K562 (cell line): ENCODE measurements at regions not wholly inside any gene's neighbourhood (a gene's known extent, or its start where the extent isn't known, plus 50 kb on each side); places are given as distances from the start of the nearest gene placed in this dataset.

Experiments used
- ATF1 ChIP-seq, 2 experiments: fragments of 450-650 bp in 1 of 2; IDR thresholded peaks; 2 replicates each; pipeline ENCODE4 v1.6.1; 2016; ENCODE audit warnings: missing compliant biosample characterization in 1 of 2, missing genetic modification characterization in 1 of 2
- CBFB ChIP-seq: sonication (generic); formaldehyde crosslinking; IDR thresholded peaks from 2 replicates; pipeline ENCODE4 v1.4.0; 2020; ENCODE audit warnings: mild to moderate bottlenecking, missing genetic modification reagents
- CEBPG ChIP-seq, 3 experiments: fragments of 200-800 bp in 1 of 3; sonication (Bioruptor generic) in 1 of 3; sonication (generic) in 1 of 3; formaldehyde crosslinking in 1 of 3; IDR thresholded peaks in 2 of 3; conservative IDR thresholded peaks in 1 of 3; 2 replicates each; pipeline versions ENCODE4 v1.6.1 to v1.8.0; 2016 to 2022; ENCODE audit warnings: missing compliant biosample characterization in 2 of 3, missing genetic modification characterization in 2 of 3, mild to moderate bottlenecking in 1 of 3, missing genetic modification reagents in 1 of 3
- HOXB6 ChIP-seq: fragments of 250-450 bp; sonication (Bioruptor Pico); IDR thresholded peaks from 2 replicates; pipeline ENCODE4 v1.5.1; 2022; ENCODE audit warnings: mild to moderate bottlenecking, borderline replicate concordance
- POLR3G ChIP-seq: IDR thresholded peaks from 2 replicates; pipeline ENCODE4 v1.6.1; 2011; ENCODE audit not compliant: insufficient read length, insufficient replicate concordance; ENCODE audit errors: extremely low read depth
- RFX1 ChIP-seq: fragments of 450-650 bp; IDR thresholded peaks from 2 replicates; pipeline ENCODE4 v1.6.1; 2016; ENCODE audit warnings: mild to moderate bottlenecking, moderate library complexity
- TOE1 ChIP-seq, 2 experiments: fragments of 450-650 bp in 1 of 2; sonication (generic) in 1 of 2; formaldehyde crosslinking in 1 of 2; IDR thresholded peaks; 2 replicates each; pipeline versions ENCODE4 v1.7.1 to v1.8.0; 2016 to 2022; ENCODE audit warnings: borderline replicate concordance in 2 of 2, mild to moderate bottlenecking in 2 of 2, antibody characterized with exemption in 1 of 2, inconsistent platforms in 1 of 2, low read depth in 1 of 2, missing genetic modification reagents in 1 of 2, moderate library complexity in 1 of 2
- ZNF77 ChIP-seq: fragments of 250-450 bp; sonication (Bioruptor Pico); IDR thresholded peaks from 2 replicates; pipeline ENCODE4 v1.5.0; 2020
- TF ChIP-seq, protein P1 (sequence below): fragments of 250-450 bp; sonication (Bioruptor Pico); IDR thresholded peaks from 2 replicates; pipeline ENCODE4 v1.4.0; 2020
- TF ChIP-seq, protein P2 (sequence below): fragments of 450-650 bp; IDR thresholded peaks from 2 replicates; pipeline ENCODE4 v1.7.1; 2018; ENCODE audit warnings: mild to moderate bottlenecking, low read depth; ENCODE audit not compliant: partially characterized antibody
- TF ChIP-seq, protein P3 (sequence below): sonication (generic); formaldehyde crosslinking; IDR thresholded peaks from 2 replicates; pipeline ENCODE4 v1.8.0; 2022; ENCODE audit warnings: mild to moderate bottlenecking, low read depth, missing genetic modification reagents

DNA sequence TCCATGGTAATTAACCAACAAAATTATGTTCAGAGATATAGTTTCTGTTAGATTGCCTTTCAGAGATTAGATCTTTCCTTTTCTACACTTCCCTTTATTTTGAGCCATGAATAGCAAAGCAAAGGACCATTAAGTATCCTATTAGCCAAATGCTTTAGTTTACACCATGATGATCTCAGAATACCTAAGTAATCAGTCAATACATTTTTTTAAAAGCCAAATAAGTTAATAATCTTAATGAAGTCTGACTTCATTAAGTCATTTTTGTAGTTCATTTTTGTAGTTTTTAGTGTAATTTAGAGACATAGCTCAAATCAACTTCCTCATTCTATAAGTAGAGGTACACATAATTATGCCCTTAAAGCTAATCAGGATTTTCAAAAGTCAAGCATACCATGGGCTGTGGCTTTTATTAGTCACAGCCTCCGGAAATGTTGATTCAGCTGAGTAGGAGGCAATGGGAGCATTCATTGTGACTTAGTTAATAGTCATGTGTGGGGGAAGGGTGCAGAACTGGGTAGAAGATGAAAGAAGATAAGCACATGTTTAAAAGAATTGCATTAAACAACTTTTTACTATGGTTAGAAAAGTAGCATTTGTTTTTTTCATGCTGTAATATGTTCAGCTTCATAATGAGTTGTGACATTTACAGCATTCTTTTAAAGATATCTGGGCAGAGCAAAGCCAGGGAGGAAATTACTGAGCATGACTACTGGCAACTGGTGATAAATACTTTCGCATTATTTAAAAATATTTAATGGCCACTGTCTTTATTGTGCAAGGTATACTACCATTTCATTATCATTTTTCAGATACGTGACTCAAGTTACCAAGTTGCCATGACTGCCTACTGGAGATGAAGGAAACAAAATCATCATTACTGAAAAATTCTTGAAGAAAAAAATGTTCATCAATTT lies 57.3 kb upstream of the CCDC71L start (continued):
- TF ChIP-seq, protein P1, sequence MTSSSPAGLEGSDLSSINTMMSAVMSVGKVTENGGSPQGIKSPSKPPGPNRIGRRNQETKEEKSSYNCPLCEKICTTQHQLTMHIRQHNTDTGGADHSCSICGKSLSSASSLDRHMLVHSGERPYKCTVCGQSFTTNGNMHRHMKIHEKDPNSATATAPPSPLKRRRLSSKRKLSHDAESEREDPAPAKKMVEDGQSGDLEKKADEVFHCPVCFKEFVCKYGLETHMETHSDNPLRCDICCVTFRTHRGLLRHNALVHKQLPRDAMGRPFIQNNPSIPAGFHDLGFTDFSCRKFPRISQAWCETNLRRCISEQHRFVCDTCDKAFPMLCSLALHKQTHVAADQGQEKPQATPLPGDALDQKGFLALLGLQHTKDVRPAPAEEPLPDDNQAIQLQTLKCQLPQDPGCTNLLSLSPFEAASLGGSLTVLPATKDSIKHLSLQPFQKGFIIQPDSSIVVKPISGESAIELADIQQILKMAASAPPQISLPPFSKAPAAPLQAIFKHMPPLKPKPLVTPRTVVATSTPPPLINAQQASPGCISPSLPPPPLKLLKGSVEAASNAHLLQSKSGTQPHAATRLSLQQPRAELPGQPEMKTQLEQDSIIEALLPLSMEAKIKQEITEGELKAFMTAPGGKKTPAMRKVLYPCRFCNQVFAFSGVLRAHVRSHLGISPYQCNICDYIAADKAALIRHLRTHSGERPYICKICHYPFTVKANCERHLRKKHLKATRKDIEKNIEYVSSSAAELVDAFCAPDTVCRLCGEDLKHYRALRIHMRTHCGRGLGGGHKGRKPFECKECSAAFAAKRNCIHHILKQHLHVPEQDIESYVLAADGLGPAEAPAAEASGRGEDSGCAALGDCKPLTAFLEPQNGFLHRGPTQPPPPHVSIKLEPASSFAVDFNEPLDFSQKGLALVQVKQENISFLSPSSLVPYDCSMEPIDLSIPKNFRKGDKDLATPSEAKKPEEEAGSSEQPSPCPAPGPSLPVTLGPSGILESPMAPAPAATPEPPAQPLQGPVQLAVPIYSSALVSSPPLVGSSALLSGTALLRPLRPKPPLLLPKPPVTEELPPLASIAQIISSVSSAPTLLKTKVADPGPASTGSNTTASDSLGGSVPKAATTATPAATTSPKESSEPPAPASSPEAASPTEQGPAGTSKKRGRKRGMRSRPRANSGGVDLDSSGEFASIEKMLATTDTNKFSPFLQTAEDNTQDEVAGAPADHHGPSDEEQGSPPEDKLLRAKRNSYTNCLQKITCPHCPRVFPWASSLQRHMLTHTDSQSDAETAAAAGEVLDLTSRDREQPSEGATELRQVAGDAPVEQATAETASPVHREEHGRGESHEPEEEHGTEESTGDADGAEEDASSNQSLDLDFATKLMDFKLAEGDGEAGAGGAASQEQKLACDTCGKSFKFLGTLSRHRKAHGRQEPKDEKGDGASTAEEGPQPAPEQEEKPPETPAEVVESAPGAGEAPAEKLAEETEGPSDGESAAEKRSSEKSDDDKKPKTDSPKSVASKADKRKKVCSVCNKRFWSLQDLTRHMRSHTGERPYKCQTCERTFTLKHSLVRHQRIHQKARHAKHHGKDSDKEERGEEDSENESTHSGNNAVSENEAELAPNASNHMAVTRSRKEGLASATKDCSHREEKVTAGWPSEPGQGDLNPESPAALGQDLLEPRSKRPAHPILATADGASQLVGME (CRISPR knock-in tag): no peak
- TF ChIP-seq, protein P2, sequence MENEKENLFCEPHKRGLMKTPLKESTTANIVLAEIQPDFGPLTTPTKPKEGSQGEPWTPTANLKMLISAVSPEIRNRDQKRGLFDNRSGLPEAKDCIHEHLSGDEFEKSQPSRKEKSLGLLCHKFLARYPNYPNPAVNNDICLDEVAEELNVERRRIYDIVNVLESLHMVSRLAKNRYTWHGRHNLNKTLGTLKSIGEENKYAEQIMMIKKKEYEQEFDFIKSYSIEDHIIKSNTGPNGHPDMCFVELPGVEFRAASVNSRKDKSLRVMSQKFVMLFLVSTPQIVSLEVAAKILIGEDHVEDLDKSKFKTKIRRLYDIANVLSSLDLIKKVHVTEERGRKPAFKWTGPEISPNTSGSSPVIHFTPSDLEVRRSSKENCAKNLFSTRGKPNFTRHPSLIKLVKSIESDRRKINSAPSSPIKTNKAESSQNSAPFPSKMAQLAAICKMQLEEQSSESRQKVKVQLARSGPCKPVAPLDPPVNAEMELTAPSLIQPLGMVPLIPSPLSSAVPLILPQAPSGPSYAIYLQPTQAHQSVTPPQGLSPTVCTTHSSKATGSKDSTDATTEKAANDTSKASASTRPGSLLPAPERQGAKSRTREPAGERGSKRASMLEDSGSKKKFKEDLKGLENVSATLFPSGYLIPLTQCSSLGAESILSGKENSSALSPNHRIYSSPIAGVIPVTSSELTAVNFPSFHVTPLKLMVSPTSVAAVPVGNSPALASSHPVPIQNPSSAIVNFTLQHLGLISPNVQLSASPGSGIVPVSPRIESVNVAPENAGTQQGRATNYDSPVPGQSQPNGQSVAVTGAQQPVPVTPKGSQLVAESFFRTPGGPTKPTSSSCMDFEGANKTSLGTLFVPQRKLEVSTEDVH: peak; percentile 70
- TF ChIP-seq RFX1 (no peak; the same call in 1 of the 2 replicates), ATF1 (CRISPR knock-in tag; IDR thresholded peaks at IDR 0.05) (no peak), ATF1 (tag; IDR thresholded peaks at IDR 0.05) (peak; percentile 69), TOE1 (IDR thresholded peaks at IDR 0.05; ENCODE audit: borderline replicate concordance) (no peak), TOE1 (CRISPR knock-in tag; IDR thresholded peaks at IDR 0.05; ENCODE audit: borderline replicate concordance, low read depth) (no peak), CBFB (CRISPR knock-in tag) (no peak), POLR3G (no peak), ZNF77 (CRISPR knock-in tag) (no peak), CEBPG (CRISPR knock-in tag; IDR thresholded peaks at IDR 0.05) (no peak), CEBPG (tag; conservative IDR thresholded peaks at IDR 0.05 in 1 of 2, IDR thresholded peaks at IDR 0.05 in 1 of 2) (peak in 1 of 2 experiments; percentile 75; a peak in 3 of 4 replicates), HOXB6 (no peak)
- TF ChIP-seq, protein P3, sequence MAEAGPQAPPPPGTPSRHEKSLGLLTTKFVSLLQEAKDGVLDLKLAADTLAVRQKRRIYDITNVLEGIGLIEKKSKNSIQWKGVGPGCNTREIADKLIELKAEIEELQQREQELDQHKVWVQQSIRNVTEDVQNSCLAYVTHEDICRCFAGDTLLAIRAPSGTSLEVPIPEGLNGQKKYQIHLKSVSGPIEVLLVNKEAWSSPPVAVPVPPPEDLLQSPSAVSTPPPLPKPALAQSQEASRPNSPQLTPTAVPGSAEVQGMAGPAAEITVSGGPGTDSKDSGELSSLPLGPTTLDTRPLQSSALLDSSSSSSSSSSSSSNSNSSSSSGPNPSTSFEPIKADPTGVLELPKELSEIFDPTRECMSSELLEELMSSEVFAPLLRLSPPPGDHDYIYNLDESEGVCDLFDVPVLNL (CRISPR knock-in tag): no peak
